Inferior parietal cortex (tissue), 1 donor: ENCODE measurements at regions not wholly inside any gene's neighbourhood (a gene's known extent, or its start where the extent isn't known, plus 50 kb on each side); places are given as distances from the start of the nearest gene placed in this dataset.
A peak's percentile ranks its signal among the peaks of the same experiment; 100 is the strongest.
"Not testable (repeated sequence)": the region's sequence is repeated elsewhere in the genome, so short reads cannot be mapped to it uniquely, and the experiment has no call there.

Experiments
- DNase-seq: peaks from one replicate; pipeline ENCODE4 v3.0.0-alpha.2; 2016; ENCODE audit errors: extremely low spot score

GRCh38 chr6:159594750-159595117 lies 98.3 kb downstream of the SOD2 start:
- peak; percentile 11 for DNase-seq

- no peak for DNase-seq
Observed at GRCh38 chr6:159594106-159594749, 98.8 kb downstream of the SOD2 start.

- DNase-seq = no peak
Observed at GRCh38 chr6:159590835-159591234, 102.2 kb downstream of the SOD2 start.

GRCh38 chr6:159586684-159587083 lies 106.4 kb downstream of the SOD2 start:
- DNase-seq = no peak

GRCh38 chr6:159582736-159583135 lies 110.3 kb downstream of the SOD2 start:
- no peak for DNase-seq

GRCh38 chr6:159578629-159579028 lies 114.4 kb downstream of the SOD2 start:
- no peak for DNase-seq

GRCh38 chr6:159577564-159577963 lies 115.5 kb downstream of the SOD2 start:
- DNase-seq = no peak

- no peak for DNase-seq
Observed at GRCh38 chr6:159572439-159573110, 120.5 kb downstream of the SOD2 start.

GRCh38 chr6:159565181-159565710 lies 127.8 kb downstream of the SOD2 start:
- DNase-seq = no peak

GRCh38 chr6:159564456-159564855 lies 128.6 kb downstream of the SOD2 start:
- DNase-seq = no peak

GRCh38 chr6:159557031-159557430 lies 136.0 kb downstream of the SOD2 start:
- DNase-seq = no peak

- no peak for DNase-seq
Observed at GRCh38 chr6:159555082-159555875, 137.8 kb downstream of the SOD2 start.

- DNase-seq = no peak
Observed at GRCh38 chr6:159541296-159541695, 151.7 kb downstream of the SOD2 start.

GRCh38 chr6:159540883-159541282 lies 152.2 kb downstream of the SOD2 start:
- no peak for DNase-seq

- DNase-seq = no peak
Observed at GRCh38 chr6:159540152-159540551, 152.9 kb downstream of the SOD2 start.

GRCh38 chr6:159538031-159538430 lies 155.0 kb downstream of the SOD2 start:
- DNase-seq = not testable (repeated sequence)

- no peak for DNase-seq
Observed at GRCh38 chr6:159535656-159536350, 157.2 kb downstream of the SOD2 start.

GRCh38 chr6:159533568-159533967 lies 159.5 kb downstream of the SOD2 start:
- no peak for DNase-seq

- DNase-seq = no peak
Observed at GRCh38 chr6:159533016-159533415, 160.0 kb downstream of the SOD2 start.

GRCh38 chr6:159532155-159532554 lies 160.9 kb downstream of the SOD2 start:
- no peak for DNase-seq

GRCh38 chr6:159529934-159530333 lies 163.1 kb downstream of the SOD2 start:
- no peak for DNase-seq

GRCh38 chr6:159527351-159527750 lies 165.7 kb downstream of the SOD2 start:
- DNase-seq = no peak
